Umbilical cord (tissue), 1 donor: ENCODE measurements at regions not wholly inside any gene's neighbourhood (a gene's known extent, or its start where the extent isn't known, plus 50 kb on each side); places are given as distances from the start of the nearest gene placed in this dataset.
"Not testable (repeated sequence)": the region's sequence is repeated elsewhere in the genome, so short reads cannot be mapped to it uniquely, and the experiment has no call there.

Source experiments
- DNase-seq: peaks from one replicate; pipeline ENCODE4 v3.0.0-alpha.2; 2015; ENCODE audit warnings: low spot score

- no peak for DNase-seq
These were observed 160.3 kb upstream of the JADE1 start for GRCh38 chr4:128649161-128649560.

DNA sequence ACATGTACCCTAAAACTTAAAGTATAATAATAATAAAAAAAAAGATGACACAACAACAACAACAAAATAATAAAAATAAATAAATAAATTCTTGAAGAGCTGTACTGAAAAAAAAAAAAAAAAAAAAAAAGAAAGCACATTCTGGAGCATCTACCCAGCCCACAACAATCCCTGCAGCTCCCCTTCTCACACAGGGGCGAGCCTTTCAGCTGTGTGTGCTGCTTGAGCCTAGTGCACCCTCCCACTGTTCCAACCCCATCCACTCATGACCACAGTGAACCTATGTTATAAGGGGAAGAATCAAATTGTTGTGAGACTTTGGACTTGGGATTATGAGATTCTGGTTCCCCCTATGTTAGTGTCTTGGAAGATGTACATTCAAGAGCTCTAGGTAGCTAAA, 161.5 kb upstream of the JADE1 start:
- DNase-seq = no peak

- DNase-seq = not testable (repeated sequence)
These were observed 162.6 kb upstream of the JADE1 start for GRCh38 chr4:128646893-128647292.

DNA sequence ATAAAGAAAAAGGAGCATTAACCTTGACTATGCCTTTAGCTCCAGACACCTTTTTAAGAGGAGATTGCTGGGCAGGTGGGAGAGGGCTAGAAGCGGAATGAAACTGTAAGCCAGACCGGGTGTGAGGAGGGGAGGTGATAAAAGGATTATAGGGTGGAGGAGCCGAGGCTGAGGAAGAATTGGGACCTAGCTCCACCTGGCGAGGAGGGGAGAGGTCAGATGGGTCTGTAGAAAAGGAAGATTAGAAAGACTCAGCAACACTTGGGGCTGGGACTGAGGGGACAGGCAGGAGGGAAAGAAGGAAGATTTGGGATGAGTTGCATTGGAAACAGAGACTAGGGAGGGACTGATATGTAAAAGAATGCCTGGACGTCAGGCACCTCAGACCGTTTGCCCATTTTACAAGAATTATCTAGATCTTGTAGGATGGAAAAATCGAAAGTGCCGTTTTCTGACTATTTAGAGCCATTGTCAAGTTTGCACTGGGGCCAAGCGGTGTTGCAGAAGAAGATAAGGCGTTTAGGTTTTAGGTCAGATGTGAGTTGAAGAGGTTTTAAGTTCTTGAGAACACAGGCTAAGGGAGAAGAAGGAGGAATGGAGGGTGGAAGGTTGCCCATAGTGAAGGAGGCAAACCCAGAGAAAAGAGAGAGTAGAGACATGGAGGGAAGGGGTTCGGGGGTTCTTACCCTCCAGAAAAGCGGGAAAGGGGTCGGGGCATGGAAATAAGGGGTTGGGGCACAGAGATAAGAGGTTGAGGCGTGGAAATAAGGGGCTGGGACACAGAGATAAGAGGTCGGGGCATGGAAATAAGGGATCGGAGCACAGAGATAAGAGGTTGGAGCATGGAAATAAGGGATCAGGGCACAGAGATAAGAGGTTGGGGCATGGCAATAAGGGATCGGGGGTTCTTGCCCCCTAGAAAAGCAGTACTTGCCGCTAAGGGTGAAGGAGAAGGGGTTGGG, 164.5 kb upstream of the JADE1 start:
- DNase-seq = not testable (repeated sequence)

DNA sequence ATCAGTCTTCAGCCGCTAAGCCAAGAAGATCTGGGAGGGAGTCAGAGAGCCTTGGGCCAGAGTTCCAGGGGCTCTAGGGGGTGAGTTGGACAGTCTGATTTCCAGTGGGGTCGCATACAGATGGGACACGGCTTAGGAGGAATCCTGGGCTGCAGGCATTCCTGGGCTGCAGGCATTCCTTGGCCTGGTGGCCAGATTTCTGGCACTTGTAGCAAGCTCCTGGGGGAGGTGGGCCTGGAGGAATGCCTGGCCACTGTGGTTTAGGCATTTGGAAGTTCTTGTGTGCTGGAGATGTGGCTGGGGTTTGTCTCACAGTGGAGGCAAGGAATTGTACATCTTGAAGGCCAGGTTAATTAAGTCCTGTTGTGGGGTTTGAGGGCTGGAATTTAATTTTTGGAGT, 165.4 kb upstream of the JADE1 start:
- not testable (repeated sequence) for DNase-seq

- not testable (repeated sequence) for DNase-seq
These were observed 167.9 kb upstream of the JADE1 start for GRCh38 chr4:128641566-128641965.

GRCh38 chr4:128639541-128640270, 169.8 kb upstream of the JADE1 start:
- peak; percentile 55 for DNase-seq

DNA sequence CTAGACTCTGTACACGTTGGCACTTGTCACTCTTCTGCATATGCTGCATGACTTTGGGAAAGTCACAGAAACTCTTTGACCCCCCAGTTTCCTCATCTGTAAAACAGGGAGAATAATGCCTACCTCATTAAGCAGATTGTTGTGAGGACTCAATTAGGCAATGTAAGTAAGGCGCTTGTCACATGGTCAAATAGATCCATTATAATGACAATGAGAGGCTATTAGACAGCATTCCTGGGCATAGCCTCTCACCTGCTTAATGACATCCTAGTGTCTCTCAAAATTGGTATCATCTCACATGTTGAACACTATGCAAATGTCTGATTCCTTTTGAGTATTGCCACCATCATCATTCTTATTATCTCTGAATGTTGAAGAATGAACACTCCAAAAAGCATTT, 172.6 kb upstream of the JADE1 start:
- DNase-seq = no peak

GRCh38 chr4:128635955-128636560, 173.4 kb upstream of the JADE1 start:
- DNase-seq = peak; percentile 46

GRCh38 chr4:128635141-128635954, 174.2 kb upstream of the JADE1 start:
- DNase-seq = no peak

- DNase-seq = no peak
These were observed 176.4 kb upstream of the JADE1 start for GRCh38 chr4:128633067-128633466.

- no peak for DNase-seq
These were observed 178.6 kb upstream of the JADE1 start for GRCh38 chr4:128630871-128631270.

DNA sequence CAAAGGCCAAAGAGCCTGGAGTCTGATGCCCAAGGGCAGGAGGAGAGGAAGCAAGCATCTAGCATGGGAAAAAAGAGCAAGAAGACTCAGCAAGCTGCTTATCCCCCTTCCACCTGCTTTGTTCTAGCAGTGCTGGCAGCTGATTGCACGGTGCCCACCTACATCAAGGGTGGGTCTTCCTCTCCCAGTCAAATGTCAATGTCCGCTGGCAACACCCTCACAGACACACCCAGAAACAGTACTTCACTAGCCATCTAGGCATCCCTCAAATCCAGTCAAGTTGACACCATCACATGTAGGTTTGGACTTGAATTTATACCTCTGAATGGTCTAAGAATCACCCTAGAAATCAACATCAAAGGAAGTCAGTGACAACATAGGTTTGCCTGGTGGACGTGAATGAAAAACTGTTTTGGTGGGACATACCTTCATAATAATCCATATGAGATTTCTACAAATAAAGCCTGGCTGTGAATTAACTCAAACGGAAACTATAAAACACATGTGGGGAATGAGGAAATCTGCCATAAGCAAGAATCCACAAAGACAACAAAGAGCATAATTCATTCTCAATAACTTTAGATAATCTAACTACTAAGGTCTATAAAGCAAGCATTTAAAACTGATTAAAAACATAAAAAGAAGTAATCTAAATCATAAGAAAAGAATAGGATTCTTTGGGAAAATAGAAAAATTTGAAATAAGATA, 185.8 kb upstream of the JADE1 start:
- no peak for DNase-seq

DNA sequence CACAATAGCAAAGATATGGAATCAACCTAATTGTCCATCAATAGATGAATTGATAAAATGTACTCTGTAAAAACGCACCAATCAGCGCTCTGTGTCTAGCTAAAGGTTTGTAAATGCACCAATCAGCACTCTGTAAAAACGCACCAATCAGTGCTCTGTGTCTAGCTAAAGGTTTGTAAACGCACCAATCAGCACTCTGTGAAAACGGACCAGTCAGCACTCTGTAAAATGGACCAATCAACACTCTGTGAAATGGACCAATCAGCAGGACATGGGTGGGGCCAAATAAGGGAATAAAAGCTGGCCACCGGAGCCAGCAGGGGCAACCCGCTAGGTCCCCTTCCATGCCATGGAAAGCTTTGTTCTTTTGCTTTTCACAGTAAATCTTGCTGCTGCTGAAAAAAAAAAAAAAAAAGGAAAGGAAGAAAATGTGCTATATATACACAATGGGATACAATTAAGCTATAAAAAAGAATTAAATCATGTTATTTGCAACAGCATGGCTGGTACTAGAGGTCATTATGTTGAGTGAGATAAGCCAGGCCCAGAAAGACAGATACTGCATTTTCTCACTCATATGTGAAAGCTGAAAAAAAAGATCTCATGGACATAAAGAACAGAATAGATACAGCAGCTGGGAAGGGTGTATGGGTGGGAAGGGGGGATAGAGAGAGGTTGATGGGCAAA, 189.1 kb upstream of the JADE1 start:
- DNase-seq = not testable (repeated sequence)

- no peak for DNase-seq
These were observed 194.3 kb upstream of the JADE1 start for GRCh38 chr4:128615197-128615596.

DNA sequence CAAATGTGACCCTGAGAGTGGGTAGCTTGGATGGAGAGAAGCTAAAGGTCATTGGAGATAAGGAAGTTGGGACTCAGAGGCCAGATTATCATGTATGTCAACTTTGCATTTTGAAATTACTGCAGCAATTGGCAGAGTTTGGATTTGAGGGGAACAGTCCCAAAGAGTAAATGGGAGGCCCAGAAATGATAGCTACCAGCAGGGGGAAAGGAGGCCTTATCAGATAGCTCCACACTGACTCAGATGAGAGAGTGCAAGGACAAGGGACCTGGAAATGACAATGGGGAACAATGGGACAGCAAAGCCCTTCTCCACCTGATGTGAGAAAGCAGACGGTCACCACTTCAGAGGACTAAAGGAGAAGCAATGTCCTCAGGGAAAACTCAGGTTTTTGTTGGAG, 201.5 kb upstream of the JADE1 start:
- no peak for DNase-seq

- no peak for DNase-seq
These were observed 203.3 kb upstream of the JADE1 start for GRCh38 chr4:128606173-128606572.

GRCh38 chr4:128604840-128605239, 204.7 kb upstream of the JADE1 start:
- DNase-seq = peak; percentile 31

DNA sequence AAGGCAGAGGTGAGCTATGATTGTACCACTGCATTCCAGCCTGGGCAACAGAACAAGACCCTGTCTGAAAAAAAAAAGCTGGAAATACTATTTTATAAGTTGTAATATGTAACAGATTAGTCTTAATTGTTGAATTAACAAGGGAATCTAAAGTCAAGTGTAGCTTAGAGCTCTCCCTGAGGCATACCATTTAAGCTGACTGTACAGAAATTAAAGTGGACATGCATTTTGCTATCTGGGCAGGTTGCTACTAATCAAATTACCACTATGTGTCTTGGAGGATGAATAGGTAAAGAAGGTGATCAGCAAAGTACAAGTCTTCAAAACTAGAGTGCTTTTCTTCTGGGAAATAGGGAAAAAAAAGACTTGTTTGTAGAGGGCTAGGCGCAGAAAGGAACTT, 205.3 kb upstream of the JADE1 start:
- DNase-seq = no peak

GRCh38 chr4:128603081-128603480, 206.4 kb upstream of the JADE1 start:
- DNase-seq = peak; percentile 23
